ENCODE measurements at regions not wholly inside any gene's neighbourhood (a gene's known extent, or its start where the extent isn't known, plus 50 kb on each side); places are given as distances from the start of the nearest gene placed in this dataset.

DNA sequence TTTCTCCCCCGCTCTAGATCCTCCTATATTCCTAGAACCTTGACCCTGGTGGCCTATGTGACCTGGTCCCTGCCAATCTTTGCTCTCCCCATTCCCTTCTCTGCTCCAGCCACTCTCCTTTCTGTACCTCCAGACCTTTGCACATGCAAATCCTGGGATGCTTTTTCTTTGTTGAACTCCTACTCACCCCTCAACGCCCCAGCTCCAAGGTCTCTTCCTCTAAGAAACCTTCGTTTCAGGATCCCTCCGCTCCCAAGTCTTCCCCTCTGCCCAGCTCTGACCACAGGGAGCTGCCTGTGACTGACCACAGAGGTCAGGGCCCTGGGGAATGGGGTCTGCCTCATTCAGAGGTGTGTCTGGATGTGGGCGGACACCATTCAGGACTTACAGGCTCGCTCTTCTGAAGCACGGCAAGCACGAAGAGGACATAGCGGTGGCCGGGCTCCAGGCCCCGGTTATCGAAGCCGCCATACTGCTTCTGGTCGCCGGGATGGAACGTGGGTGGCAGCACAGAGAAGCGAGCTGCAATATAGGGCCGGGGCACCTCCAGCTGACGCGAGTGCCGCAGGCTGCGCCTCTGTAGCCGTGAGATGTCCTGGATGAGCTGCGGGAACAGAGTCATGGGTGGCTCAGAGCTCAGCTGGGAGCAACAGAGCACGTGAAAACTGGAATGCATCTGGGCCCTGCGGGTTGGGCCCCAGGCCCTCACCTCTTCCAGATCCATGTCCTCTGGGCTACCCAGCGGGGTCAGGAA lies 120.9 kb downstream of the PTPRS start:
- no peaks in the 10 kb centered on the region for H3K27me3 ChIP-seq (ENCODE audit: control insufficient read depth, insufficient read depth, low read length)
- POLR2A ChIA-PET, result no interaction called here
- CTCF ChIA-PET, result no interaction called here
- no peak for DNase-seq (ENCODE audit: low read depth, low spot score)
- no peak overlapping the region for H3K27ac ChIP-seq (ENCODE audit: low read depth, low read length)
- H3K4me3 ChIP-seq (ENCODE audit: low read depth, low read length), result no peak overlapping the region
- TF ChIP-seq, protein P1, sequence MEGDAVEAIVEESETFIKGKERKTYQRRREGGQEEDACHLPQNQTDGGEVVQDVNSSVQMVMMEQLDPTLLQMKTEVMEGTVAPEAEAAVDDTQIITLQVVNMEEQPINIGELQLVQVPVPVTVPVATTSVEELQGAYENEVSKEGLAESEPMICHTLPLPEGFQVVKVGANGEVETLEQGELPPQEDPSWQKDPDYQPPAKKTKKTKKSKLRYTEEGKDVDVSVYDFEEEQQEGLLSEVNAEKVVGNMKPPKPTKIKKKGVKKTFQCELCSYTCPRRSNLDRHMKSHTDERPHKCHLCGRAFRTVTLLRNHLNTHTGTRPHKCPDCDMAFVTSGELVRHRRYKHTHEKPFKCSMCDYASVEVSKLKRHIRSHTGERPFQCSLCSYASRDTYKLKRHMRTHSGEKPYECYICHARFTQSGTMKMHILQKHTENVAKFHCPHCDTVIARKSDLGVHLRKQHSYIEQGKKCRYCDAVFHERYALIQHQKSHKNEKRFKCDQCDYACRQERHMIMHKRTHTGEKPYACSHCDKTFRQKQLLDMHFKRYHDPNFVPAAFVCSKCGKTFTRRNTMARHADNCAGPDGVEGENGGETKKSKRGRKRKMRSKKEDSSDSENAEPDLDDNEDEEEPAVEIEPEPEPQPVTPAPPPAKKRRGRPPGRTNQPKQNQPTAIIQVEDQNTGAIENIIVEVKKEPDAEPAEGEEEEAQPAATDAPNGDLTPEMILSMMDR (IDR thresholded peaks at IDR 0.05; ENCODE audit: low read depth, low read length), result no peak
- no peaks in the 10 kb centered on the region; the same call in 1 of the 2 replicates for H3K9me3 ChIP-seq (ENCODE audit: control insufficient read depth, insufficient read depth, low read length)

DNA sequence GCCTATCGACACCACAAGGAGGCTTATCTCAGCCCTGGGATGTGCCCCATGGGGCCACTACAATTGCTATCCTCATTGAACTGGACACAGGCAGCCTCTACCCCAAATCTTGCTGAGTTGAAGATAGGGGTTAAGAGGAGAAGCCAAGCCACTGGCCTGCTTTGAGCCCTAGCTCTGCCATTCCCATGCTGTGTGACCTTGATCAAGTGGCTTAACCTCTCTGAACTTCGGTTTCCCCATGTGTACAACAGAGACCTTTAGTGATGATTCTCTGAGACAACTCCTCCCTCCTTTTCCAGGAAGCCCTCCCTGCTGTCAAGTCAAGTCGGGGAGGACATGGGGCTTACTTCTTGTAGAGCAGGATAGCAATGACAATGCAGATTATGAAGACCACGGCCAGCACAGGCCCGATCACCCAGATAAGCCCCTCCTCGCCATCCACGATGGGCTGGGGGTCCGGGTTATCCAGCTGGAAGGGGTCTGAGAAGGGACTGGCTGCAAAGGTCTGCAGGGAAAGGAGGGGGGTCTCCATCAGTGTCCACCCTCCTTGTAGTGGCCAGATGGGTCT lies 121.6 kb downstream of the PTPRS start:
- Histone ChIP-seq H3K27me3 (ENCODE audit: control insufficient read depth, insufficient read depth, low read length) (no peaks in the 10 kb centered on the region), H3K27ac (ENCODE audit: low read depth, low read length) (no peak overlapping the region), H3K9me3 (ENCODE audit: control insufficient read depth, insufficient read depth, low read length) (peaks cover 3% of the 10 kb centered on the region; the same call in 1 of the 2 replicates), H3K4me3 (ENCODE audit: low read depth, low read length) (no peak overlapping the region)
- POLR2A ChIA-PET, result no interaction called here
- no peak for DNase-seq (ENCODE audit: low read depth, low spot score)
- TF ChIP-seq, protein P1 (IDR thresholded peaks at IDR 0.05; ENCODE audit: low read depth, low read length), result no peak
- CTCF ChIA-PET, result no interaction called here

DNA sequence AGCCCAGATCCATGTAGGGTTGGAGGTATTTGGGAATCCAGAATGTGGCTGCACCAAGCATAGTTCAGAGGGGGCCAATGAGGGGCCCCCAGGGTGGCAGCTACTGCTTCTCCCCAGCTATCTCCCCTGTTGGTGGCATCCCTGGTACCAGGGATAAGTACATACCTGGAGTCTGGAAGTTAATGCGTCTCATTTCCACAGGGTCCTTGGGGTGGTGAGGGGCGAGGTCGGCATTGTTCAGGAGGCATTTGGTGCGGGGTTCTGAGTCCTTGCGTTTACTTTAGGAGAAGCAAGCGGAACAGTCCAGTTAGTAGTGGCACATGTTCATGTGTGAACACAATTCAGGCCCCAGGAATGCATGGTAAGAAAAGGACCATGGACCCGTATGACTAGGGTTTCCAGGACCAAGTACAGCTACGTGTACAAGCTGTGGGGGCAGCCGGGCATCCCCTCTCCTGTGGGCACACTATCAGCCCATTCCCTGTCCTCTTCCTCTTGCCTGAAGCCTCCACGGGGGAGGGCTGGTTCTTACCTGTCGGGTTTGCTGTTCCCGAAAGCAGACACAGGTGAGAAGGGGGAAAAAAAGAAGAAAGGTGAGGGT lies 122.3 kb downstream of the PTPRS start:
- Histone ChIP-seq H3K27ac (ENCODE audit: low read depth, low read length) (no peak overlapping the region), H3K4me3 (ENCODE audit: low read depth, low read length) (no peak overlapping the region), H3K27me3 (ENCODE audit: control insufficient read depth, insufficient read depth, low read length) (no peaks in the 10 kb centered on the region), H3K9me3 (ENCODE audit: control insufficient read depth, insufficient read depth, low read length) (peaks cover 3% of the 10 kb centered on the region; the same call in 1 of the 2 replicates)
- POLR2A ChIA-PET, result no interaction called here
- DNase-seq (ENCODE audit: low read depth, low spot score), result no peak
- CTCF ChIA-PET, result no interaction called here
- TF ChIP-seq, protein P1 (IDR thresholded peaks at IDR 0.05; ENCODE audit: low read depth, low read length), result no peak

DNA sequence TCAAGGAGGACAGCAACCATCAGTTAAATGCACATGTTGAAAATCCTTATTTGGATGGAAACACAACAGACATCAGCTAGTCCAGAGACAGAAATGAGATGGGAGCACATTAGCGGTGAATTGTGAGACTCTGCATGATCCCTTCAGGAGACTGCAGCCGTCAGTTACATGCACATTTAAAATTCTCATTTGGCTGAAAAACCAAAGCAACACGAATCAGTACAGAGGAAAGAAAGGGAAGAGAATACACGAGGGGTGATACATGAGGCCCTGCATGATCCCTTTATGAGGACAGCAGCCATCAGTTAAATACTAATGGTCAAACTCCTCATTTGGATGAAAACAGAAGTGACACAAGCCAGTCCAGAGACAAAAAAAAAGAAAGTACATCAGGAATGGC lies 123.4 kb downstream of the PTPRS start:
- Histone ChIP-seq H3K9me3 (ENCODE audit: control insufficient read depth, insufficient read depth, low read length) (peaks cover 5% of the 10 kb centered on the region; the same call in 1 of the 2 replicates), H3K27ac (ENCODE audit: low read depth, low read length) (no peak overlapping the region), H3K4me3 (ENCODE audit: low read depth, low read length) (no peak overlapping the region), H3K27me3 (ENCODE audit: control insufficient read depth, insufficient read depth, low read length) (no peaks in the 10 kb centered on the region)
- DNase-seq (ENCODE audit: low read depth, low spot score), result no peak
- TF ChIP-seq, protein P1 (IDR thresholded peaks at IDR 0.05; ENCODE audit: low read depth, low read length), result no peak
- CTCF ChIA-PET, result no interaction called here
- POLR2A ChIA-PET, result no interaction called here
